ENCODE measurements at regions not wholly inside any gene's neighbourhood (a gene's known extent, or its start where the extent isn't known, plus 50 kb on each side); places are given as distances from the start of the nearest gene placed in this dataset.

GRCh38 chr1:228894442-228894989, 159.2 kb downstream of the RHOU start:
- DNase-seq (ENCODE audit: low read depth): no peak

DNA sequence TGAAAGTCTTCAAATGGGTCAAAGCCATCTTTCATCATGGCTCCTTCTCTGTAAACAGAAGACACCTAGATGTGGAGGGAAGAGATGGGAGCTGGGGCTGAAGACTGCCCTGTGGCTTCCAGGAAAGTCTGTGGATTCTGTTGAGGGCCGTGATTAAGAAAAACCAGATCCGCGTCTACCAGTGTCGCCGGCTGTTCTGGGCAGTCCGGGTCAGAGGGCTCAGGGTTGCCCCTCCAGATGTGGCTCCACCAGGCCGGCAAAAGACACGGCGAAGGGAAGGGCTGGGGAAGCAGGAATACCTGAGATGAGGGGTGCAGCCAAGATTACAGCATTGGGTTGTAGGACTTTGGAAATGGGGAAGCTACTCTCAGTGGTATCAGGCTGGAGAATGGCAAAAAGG, 162.6 kb downstream of the RHOU start:
- no peak for DNase-seq (ENCODE audit: low read depth)

GRCh38 chr1:228898582-228898992, 163.3 kb downstream of the RHOU start:
- no peak for DNase-seq (ENCODE audit: low read depth)

- DNase-seq (ENCODE audit: low read depth): no peak
These were observed 164.2 kb downstream of the RHOU start for GRCh38 chr1:228899421-228899956.

- no peak for DNase-seq (ENCODE audit: low read depth)
These were observed 165.0 kb downstream of the RHOU start for GRCh38 chr1:228900099-228900885.

GRCh38 chr1:228900886-228901392, 165.7 kb downstream of the RHOU start:
- DNase-seq (ENCODE audit: low read depth): no peak

DNA sequence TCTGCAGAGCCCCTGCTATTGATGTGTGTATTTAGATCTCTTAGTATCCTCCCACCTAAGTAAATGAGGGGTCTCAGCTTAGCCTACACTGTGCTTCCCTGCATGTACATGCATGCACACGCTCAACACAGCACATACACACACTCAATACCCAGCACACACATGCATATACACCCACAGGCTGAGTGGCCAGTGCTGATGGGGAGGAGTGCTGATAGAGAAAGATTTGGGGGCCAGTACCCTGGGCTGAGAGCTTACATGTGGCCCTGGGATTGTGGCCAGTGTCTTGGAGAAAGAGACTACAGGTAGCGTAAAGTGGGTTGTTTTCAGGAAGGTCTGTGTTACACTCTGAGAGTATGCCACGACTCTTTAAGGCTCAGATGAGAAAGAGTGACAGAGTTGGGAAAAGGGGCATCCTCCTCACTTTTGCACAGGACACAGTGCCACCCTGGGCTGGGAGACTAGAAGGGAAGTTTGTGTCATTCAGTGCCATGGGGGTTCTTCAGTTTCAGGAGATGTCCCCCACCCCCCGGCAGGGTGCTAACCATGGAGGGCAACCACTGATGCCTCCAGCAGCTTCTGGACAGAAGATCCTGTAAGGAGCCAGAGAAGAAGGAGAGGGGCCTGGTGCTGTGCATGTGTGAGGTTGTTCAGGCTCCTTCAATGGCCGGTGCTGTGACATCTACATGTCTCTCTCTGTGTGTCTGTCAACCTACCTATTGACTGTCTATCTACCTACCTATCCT, 166.8 kb downstream of the RHOU start:
- no peak for DNase-seq (ENCODE audit: low read depth)

DNA sequence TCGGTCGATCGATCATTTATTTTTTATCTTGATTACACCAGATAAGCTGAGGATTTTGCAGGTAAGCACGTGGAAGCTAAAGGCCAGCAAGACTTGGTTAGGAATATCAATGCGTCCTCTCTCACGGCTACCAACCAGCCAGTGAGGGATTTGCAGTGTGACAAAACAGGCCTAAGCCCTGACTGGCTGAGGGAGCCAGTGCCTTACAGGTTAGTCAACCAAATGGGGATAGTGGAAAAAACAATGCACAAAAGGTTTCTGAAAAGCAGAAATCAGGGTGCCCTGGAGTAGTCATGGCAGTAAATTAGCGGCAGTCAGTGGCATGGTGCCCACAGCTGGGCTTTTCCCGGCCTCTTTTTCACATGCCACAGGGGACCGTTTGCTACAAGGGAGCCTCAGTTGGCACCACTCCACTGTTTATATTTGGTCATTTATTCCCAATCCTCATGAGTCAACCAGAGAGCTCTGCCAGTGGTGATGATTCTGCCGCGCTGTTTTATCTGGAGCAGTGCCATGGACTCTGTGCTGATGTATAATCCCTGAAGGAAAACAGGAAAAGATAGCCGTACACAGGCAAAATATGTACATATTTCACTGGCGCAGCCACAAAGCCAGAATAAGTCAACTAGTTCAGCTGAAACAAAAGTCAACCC, 167.6 kb downstream of the RHOU start:
- DNase-seq (ENCODE audit: low read depth): peak; percentile 98

DNA sequence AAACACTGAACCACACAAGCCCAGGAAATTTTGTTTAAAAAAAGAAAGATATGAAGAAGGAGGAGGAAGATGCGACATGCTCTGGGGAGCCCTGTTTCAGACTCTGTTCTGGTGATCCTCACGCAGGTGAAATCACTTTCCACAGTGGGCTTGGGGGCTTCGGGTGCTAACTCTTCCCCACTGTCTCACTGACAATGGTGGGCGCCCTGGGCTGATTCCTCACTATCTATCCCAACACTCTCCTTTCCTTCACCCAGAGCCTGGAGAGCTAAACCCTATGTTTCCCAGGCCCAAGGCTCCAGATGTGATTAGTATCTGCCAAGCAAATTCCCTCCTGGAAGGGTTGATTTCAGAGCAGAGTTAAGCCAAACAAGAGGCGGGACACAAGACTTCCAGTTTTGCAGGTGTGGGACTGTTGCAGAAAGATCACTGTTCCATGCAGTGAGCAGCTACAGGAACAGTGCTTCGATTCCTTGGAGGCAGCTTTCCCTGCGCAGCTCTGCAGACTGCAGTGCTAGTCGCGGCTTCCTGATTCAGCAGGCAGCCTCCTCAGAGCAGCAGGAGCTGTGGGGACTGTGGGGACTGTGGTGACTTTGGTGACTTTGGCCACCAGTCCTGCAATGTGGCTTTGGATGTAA, 168.3 kb downstream of the RHOU start:
- DNase-seq (ENCODE audit: low read depth): no peak

- no peak for DNase-seq (ENCODE audit: low read depth)
These were observed 168.9 kb downstream of the RHOU start for GRCh38 chr1:228904222-228904621.

GRCh38 chr1:228905701-228906101, 170.4 kb downstream of the RHOU start:
- no peak for DNase-seq (ENCODE audit: low read depth)

DNA sequence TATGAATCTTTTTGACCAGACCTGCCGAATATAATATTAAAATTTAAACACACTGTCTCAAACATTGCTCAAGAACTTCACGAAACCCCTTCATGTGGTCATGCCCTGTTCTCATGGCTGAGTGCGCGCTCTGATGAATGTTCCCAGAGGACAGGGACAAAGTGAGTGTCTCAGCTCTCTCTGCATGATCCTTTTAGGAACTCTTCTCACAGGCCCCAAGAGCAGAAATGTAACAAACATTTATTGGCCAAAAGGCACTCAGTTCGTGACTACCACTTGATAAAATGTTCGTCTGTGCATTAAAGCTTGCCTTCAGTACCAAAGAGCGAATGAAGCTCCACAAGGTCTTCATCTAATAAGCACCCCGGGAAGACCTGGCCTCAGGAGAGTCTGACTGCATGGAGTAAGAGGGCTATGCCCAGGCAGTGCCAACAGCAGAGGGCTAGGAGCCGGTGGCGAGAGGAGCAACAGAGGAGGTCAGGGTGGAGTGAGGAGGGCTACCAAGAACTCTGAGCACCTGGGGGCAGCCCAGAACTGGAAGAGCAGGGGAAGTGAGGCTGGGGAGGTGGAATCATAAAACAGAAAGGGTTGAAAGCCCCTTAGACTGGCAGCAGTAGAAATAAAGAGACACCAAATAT, 171.1 kb downstream of the RHOU start:
- DNase-seq (ENCODE audit: low read depth): no peak

- DNase-seq (ENCODE audit: low read depth): no peak
These were observed 176.2 kb downstream of the RHOU start for GRCh38 chr1:228911225-228912210.

DNA sequence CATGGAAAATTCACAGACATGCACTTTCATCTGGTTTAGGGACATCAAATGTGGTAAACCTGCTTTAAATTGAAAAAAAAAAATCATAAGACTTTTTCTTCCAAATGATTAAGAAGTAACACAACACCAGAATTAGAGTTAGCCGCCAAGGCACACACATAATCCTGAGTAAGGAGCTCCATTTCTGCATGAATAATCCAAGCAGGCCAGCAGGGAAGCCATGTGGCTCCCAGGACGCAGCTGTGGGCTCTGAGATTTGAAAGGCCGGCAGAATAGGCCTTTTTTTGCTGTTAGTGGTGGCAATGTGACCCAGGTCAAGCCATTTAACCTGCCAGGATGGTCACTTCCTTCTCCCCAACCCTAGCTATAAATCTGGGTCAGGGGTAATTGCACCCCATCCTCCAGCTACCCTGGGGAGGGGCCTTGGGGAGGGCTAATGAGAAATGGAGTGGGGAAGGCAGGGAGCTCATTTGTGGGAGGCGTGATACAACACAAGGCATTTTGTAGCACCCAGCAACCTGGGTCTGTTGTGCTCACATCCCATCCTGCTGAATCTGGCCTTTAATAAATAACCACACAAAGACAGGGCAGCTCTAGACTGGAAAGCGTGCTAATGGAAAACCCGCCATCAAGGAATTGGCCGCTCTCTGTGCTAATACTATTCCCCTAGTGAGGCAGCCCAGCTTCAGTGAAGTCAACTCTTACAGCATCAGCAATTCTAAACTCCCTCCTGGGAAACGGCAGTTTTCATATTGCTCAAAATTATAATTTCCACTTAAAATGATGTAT, 178.5 kb downstream of the RHOU start:
- DNase-seq (ENCODE audit: low read depth): no peak

DNA sequence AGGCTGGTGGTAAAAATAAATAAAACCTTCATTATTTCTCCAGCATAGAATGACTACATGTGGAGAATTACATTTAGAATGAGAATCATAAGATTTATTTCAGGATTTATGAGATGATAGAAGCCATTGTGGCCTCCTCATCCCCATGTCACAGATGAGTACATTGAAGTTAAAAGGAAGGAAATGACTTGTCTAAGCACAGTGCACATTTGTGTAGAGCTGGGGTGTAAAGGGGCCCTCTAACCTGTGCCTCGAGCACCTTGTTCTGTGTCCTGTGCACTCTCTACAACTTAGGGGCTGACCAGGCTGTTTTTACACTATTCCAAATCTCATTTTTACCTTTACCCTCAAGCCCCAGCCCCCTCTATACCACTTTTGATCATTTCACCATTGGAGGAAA, 179.4 kb downstream of the RHOU start:
- no peak for DNase-seq (ENCODE audit: low read depth)

DNA sequence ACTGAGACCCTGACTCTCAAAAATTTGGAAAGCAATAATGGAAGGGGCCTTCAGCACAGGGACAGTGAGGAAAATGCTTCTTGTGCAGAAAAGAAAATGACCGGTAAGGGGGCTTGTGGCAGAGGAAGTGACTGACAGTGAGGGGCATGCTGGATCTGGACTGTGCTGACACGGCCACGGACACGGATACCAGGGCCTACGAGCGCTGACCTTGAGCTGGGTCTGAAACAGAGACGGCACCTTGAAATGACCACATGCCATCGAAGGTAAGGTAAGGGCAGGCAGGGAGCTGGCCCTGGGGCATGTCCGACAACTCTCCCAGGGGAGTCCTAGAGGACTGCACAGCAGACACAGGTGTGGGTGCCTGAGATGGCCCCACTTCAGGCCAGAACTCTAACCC, 182.1 kb downstream of the RHOU start:
- no peak for DNase-seq (ENCODE audit: low read depth)

GRCh38 chr1:228917755-228918154, 182.5 kb downstream of the RHOU start:
- DNase-seq (ENCODE audit: low read depth): no peak

- no peak for DNase-seq (ENCODE audit: low read depth)
These were observed 183.1 kb downstream of the RHOU start for GRCh38 chr1:228918335-228918734.

DNA sequence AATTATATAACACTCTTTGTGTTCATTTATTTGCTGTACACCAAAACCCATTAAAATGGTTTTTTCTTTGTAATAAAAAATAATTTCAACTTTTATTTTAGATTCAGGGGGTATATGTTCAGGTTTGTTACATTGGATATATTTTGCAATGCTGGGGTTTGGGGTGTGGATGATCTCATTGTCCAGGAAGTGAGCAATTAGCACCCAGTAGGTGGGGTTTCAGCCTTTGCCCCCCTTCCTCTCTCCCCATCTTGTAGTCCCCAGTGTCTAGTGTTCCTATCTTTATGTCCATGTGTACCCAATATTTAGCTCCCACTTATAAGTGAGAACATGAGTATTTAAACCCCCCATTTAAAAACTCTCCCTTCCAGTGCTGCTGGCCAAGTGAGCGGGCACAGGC, 184.6 kb downstream of the RHOU start:
- no peak for DNase-seq (ENCODE audit: low read depth)
